ENCODE measurements at regions not wholly inside any gene's neighbourhood (a gene's known extent, or its start where the extent isn't known, plus 50 kb on each side); places are given as distances from the start of the nearest gene placed in this dataset.
"Not testable (repeated sequence)": the region's sequence is repeated elsewhere in the genome, so short reads cannot be mapped to it uniquely, and the experiment has no call there.

DNA sequence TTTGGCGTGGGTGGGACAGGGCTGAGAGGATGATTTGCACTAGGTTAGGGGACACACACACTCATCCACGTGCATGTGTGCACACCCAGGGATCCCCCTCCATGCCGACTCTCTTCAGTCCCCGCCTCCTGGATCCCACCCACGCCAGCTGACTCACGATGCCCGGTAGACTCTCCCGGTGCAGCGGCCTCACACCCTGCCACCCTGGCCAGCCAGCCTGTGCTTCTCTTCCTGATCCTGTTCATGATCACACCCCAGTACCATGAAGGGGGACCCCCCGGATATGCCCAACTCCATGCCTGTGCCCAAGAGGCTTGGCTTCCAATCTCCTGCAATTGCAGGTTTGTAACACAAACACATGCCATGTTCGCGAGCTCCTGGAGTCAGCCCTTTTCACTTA, 157.8 kb upstream of the HDAC4 start:
- DNase-seq, result no peak

DNA sequence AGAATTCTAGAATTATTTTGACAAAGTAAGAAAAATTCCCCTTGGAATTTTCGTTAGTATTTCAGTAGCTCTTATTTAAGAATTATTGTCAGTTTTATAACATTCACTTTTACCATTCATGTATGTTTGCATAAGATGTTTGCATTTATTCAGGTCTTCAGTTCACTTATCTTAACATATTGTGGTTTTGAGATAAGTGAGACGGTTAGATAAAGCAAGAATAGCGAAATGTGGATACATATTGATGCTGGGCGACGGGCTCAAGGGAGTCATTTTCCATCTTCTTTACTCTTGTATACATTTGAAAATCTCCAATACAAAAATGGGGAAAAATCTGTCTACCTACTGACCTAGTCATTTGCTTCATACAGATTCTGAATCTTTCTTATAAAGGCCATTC, 156.7 kb upstream of the HDAC4 start:
- DNase-seq, result no peak

DNA sequence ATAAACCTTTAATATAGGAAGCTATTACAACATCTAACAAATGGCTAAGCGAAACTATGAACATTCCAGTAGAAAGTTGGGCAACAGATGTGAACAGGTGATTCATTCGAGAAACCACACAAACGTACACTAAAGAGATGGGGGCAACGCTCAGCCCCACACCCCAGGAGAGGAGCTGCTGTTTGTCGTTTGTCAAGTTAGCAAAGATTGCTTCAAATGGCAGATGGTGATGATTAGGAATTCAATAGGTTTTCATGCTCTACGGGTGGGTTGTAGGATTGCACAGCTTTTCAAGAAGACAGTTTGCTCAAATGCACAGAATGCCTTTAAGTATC, 154.7 kb upstream of the HDAC4 start:
- DNase-seq, result no peak

DNA sequence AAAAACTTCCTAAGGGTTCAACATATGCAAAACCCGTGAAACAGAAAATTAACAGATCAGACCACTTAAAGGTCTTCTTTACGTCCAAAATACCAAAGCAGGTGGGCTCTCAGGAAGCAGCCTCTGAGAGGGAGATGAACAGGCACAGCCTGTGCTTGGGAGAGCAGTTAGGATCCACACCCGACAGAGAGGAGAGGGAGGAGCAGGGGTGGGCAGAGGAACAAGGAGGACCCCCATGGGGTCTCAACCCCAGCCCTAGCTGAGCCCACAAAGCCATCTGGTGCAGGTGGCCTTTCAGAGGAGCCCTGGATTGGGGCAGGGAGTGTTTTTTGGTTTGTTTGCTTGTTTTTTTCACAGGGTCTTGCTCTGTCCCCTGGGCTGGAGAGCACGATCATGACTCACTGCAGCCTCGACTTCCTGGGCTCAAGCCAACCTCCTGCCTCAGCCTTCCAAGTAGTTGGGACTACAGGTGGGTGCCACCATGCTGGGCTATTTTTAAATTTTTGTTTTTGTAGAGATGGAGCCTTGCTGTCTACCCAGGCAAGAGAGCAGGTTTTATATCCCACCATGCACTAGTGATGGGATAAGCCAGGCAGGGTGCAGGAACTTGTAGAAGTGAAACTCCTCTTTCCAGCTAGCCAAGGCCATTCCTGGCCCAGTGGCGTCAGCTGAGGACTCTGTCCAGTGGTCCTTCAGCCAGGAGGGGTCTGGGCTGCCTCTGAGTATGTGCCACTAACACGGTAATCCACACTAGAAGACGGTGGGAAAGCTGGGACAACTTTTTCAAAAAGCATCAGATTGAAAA, 154.1 kb upstream of the HDAC4 start:
- no peak for DNase-seq

DNA sequence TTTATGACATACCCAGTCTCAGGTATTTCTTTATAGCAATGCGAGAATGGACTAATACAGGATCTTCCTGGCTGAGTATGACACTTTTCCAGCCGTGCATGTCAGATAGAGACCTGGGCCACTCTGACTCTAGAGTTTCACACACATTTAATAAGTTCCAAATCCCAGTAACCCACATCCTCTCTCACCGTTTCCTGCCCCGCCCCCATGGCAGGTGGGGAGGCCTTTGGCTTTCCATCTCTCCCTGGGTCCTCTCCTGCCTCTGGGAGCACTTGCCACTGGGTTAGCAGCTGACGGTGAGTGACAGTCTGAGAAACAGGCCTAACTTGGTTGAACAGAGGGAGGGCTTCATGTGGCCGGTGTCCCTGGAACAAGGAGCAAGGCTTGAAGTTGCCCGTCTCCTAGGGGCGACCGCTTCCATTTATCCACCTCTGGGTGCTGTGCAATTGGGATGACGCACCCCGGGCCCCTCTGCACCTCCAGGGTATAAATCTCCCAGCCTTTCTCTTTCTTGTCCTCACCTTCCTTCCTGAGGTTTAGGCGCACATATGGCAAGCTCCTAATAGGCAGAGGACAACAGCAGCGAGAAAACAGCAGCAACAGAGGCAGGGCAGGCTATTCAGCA, 152.7 kb upstream of the HDAC4 start:
- no peak for DNase-seq

DNA sequence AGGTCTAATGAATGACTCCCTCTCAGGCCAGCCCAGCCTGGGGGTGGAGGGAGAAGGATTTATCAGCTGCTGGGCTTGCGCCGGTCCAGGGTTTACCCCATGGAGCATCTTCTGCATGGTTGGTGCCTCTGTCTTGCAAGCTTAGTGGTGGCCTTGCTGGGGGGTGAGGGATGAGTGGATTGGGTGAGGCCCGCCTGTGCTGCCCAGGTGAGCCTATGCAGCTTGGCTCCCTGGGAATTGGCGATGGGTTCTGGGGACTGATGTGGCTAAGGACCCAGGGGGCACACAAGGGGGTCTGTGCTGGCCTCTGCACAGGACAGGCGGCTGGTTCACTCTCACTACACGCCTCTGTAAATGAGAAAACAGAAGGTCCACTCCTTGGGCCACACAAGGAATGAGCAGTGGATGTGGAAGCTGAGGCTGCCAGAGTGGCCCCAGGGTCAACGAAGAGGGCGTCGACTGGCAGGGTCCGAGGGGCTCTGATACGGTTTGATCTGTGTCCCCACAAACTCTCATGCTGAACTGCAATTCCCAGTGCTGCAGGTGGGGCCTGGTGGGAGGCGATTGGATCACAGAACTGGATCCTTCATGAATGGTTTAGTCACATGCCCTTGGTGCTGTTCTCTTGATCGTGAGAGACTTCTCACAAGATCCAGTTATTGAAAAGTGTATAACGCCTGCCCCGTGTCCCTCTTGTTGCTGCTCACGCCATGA, 151.6 kb upstream of the HDAC4 start:
- no peak for DNase-seq

DNA sequence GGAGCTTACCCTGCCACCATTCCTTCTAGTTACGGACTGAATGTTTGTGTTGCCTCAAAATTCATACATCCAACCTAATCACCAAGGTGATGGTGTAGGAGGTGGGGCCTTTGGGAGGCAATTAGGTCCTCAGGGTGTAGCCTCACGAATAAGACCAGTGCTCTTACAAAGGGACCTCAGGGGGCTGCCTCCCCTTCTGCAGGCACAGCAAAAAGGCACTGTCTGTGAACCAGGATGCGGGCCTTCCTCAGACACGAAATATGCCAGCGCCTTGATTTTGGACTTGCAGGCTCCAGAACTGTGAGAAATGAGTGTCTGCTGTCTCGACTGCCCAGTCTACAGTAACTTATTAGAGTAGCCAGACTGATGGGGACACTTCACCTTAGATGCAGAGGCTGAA, 150.4 kb upstream of the HDAC4 start:
- DNase-seq, result no peak

DNA sequence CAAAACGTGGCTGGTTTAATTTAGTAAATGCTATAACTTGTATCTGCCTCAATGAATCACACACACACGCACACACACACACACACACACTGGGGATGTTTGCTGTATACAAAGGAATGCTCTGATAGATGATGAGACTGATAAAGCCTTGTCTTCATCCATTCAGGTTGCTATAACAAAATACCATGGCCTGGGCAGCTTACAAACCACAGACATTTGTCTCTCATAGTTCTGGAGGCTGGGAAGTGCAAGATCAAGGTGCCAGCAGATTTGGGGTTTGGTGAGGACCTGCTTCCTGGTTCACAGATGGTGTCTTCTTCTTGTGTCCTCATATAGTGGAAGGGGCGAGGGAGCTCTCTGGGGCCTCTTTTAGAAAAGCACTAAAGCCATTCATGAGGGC, 149.5 kb upstream of the HDAC4 start:
- DNase-seq, result no peak

DNA sequence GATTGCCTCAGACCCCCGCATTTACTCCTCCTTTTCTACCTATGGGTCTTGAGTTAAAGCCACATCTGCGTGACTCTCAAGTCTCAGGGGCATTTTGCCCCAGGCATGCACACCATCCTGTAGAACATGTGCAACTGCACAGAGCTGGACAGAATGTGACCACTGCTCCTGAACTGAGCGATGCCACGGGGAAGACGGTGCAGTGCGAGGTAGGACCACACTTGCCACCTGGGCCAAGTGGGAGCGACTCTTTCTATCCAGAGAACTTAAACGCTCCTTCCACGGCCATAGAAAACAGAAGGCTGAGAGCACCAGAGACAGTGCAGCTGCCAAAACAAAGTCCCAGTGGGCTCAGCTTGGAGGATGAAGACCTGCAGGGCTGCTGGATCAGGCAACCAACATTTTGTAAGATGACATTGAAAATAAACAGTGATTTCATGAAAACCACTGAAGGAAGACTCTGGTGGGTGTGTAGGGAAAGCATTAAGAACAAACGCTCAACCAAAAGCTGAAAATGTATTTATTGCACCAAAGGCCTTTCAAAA, 149.0 kb upstream of the HDAC4 start:
- no peak for DNase-seq

DNA sequence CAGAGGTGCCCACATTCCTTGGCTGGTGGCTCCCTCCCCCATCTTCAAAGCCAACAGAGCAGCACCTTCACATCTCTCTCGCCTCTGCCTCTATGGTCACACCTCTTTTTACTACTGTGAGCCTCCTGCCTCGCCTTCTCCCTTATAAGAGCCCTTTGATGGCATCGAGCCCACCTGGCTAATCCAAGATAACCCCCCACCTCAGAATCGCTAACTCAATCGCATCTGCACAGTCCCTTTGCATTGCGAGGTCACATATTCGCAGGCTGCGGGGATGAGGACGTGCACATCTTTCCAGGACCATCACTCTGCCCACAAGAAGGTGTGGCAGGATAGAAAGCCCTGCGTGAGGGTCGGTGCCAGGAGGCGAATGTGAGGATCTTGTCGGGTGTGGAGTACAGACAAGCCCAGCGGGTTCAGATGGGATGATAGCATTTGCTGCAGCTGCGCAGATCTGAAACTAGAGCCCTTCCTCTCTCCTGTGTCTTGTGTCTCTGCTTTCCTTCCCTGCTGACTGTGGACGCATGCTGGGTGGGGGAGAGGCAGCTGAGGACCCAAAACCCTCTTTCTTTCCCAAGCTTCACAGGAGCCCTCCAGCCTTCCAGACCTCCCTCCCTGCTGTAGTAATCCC, 148.3 kb upstream of the HDAC4 start:
- DNase-seq, result no peak

DNA sequence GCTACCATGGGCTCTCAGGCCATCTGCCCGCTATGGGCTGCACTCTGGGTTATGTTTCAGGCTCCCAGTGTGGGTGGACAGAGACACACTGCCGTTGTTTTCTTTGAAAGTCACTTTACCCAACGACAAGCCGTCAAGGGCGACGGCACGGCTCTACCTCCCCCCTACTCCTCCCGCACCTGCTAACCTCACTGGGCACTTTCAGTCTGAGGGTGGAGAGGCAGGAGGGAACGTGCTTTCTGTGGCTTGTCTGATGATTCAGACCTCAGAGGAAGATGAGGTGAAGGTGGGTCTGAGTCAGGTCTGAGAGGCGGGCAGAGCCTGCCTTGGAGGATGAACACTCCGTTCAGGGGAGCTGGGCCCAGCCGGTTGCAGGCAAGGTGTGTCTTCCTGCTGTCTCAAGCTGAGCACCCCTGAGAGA, 147.6 kb upstream of the HDAC4 start:
- DNase-seq, result peak; percentile 68

DNA sequence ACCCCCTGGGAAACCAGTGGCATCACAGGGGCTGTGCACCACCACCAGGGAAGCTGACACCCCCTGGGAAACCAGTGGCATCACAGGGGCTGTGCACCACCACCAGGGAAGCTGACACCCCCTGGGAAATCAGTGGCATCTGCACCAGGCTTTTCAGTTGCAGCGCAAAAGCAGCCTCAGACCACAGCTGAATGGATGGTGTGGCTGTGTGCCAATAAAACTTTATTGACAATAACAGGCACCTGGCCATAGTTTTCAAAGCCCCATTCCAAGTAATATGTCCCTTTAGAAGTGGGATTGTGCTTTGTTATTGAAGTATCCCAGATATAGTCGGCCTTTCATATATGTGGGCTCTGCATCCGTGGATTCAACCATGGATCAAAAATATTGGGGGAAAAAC, 146.3 kb upstream of the HDAC4 start:
- not testable (repeated sequence) for DNase-seq

DNA sequence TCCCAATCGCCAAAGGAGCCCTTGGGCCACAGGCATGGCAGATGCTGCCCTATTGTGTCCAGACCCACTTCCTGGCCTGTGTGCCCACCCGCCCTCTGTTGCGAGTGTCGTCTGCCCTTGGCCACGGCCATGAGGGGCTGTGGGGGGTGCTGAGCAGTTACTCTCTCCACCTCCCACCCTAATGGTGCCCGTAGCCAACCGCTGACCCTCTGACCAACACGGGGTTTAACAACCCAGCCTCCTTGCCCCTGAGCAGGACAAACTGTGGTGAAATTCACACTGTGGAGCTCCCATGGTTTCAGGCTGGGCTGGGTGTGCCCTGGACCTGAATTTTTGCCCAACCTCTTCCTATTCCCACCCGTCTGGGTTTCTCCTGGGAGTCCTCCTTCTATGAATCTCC, 145.7 kb upstream of the HDAC4 start:
- DNase-seq, result no peak

DNA sequence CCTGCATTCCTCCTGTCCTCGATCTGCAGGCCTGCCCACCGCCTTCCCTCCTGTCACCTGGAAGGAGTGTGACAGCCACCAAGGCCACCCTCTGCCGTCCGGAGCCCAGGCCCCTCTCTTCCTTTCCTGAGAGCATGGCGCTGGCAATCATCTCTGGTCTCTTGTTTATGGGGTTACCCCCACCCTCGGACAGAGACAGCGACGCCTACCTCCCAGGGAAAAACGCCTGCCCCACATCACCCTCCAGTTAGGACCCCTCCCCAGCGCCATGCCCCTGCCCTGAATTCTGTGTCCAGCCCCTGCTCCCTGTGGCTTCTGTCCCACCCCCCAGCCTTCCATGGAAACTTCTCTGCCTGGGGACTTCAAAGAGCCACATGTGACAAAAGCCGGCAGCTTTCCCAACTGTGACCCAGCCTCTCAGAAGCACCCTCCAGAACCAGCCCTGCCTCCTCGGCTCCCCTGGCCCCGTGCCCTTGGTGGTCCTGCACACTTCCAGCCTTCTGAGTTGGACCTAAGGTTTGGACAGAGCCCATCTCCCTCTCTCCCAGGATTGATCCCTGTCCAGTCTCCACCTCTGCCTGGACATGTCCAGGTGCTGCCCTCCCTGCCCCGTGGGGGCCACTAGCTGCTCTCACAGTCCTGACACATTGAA, 145.0 kb upstream of the HDAC4 start:
- DNase-seq, result no peak

DNA sequence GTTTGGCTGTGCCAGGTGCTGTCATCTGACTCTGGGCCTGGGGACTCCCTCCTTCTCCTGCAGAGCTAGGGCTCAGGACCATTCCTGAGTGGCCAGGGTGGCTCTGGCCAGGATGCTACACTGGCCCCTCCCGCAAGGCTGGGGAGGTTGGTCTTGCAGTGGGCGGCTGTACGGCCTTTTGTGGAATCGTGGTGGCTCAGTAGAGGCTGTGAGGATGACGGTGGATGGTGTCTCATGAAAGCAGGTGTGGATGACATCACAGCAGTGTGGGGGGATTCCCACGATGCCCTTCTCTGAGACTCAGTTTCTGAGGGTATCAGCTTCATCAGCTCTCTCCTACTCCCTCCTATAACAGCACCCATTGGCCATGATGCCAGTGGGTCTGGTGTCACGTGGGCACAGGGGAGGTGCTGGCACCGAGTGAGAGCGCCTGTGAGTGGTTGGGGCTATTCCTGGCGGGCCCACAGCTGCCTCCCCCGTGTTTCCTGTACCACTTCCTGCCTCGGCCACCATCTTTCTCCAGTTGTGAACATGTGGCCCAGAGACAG, 144.2 kb upstream of the HDAC4 start:
- peak; percentile 36 for DNase-seq

DNA sequence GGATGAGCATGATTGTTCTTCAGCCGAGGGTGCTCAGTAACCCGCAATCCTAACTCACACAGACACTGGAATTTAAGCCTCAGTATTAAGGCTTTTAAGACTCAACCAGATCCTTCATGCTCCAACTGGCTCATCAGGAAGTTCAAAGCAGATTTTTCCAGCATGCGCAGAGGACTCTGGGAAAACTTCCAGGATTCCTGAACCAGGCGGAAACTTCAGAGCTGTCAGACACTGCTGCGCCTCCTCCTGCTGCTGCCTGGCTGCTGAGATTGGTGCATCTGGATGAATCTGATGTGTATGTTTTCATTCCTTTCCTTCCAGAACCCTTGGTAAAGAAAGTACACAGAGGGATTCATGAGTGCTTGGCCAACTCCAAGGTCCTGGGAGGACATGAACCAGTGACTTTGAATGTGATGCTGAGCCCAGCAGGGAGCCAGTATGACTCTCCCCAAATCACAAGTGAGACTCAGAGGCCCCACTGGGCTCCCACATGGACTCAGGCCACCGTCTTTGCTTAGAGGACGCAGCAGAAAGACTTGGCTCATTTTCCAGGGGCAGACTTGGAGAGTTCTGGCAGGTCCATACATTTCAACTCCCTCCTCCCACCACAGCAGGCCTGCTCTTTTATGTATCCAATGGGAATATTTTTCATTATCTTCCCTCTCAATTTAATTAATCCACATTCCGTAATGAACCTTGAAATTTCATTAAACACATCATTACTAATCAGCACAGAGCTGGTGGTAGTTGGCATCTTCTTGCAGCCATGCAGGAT, 143.5 kb upstream of the HDAC4 start:
- no peak for DNase-seq

DNA sequence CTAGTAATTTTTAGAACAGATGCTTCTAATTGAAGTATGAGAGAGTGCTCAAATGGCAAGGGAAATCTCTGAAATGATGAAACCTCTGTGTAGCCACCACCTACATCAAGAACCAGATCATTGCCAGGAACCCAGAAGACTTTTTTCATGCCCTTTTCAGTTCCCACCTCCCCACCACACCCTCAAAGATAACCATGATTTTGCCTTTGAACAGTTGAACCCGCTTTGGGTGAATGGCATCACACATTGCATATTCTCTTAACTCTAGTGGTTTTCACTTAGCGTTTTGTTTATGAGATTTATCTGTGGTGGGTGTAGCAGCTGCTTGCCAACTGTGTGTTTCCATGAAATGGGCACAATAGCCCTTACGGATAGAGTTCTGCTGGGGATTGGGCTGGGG, 142.9 kb upstream of the HDAC4 start:
- no peak for DNase-seq

DNA sequence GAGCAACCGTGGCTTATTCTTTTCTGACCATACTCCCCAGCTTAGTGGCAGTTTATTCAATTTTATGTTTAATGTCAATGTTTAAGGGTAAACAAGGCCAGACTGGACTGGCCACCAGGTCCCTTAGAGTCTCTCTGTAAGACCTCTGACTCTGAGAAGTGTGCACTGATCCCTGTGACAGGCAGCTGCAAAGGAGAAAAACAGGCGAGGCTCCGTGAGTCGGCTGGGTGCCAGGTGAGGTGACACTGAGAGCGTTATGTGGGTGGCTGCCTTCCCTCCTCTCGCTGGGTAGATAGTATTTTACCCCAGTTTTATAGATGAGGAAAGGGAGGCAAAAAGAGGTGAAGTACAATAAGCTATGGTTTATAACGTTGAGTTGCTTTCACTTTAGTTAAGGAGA, 139.4 kb upstream of the HDAC4 start:
- no peak for DNase-seq

DNA sequence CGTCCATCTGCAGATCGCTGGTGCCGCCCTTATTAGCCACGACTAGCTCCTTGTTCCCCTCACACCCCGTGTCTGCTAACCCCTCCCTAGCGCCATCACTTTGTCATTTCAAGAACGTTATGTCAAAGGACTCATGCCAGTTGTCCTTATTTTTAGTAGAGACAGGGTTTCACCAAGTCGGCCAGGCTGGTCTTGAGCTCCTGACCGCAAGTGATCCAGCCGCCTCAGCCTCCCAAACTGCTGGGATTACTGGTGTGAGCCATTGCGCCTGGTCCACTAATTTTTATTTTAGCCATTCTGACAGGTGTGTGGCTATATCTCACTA, 138.9 kb upstream of the HDAC4 start:
- no peak for DNase-seq

DNA sequence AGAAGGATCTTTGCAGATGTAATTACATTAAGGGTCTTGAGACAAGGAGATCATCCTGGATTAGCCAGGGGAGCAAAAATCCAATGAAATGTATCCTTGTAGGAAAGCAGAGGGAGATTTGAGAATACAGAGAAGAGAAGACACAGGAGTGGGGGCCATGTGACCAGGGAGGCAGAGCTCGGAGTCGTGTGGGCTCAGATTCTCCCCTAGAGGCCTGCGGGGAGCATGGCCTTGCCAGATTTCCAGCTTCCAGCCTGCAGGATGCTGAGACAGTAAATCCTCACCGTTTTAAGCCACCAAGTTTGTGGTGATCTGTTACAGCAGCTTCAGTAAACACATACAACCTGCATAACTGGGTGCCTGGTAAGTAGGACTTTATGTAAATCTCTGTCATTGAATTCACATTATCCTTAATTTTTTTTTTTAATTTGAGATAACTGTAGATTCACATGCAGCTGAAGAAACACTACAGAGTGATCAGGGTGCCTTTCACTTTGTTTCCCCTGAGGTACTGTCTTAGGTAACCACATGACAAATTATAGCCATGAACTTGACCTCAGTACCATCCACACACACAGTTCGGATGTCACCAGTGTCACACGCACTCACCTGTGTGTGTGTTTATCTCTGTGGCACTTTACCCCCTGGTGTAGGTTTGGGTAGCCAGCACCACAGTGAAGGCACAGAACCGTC, 138.4 kb upstream of the HDAC4 start:
- no peak for DNase-seq

DNA sequence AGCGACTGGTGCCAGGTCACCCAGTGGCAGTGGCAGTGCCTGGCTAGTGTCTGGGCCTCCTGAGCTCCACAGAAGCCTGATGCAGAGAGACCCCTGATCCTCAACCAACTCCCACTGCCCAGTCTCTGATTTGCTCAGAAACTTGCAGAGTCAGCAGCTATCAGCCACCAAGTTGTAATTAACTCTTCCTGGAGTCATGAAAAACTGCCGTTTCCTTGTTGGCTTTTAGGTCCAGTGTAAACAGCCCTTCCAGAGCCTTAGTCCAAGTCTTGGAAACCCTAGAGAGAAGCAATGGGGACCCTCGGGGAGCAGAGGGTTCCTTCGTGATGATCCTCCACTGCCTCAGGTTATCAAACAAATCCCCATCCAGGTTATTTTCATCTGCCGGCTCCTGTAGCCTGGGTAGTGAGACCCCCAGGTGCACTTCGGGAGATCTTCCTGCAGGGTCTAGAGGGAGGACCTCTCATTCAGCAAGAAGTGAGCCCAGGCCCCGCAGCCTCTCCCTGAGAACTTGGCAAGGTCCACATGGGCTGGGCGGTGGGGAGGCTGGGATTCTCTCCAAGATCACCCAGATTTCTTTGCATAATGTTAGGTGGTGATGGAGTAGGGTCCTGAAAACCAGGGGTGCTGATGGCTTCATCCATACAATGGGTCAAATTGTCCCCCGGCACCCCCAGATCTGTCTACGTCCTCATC, 137.7 kb upstream of the HDAC4 start:
- no peak for DNase-seq

All from activated CD4-positive, alpha-beta T cell treated with anti-CD3 and anti-CD28 coated beads, Interleukin-2, amount 50 U/mL, for 16 hours (primary cell).